A673 (cell line): ENCODE measurements at regions not wholly inside any gene's neighbourhood (a gene's known extent, or its start where the extent isn't known, plus 50 kb on each side); places are given as distances from the start of the nearest gene placed in this dataset.

ENCODE experiments used
- CTCF ChIP-seq: fragments of 300-800, 200-600 bp; sonication (generic); conservative IDR thresholded peaks from 2 replicates; pipeline ENCODE4 v1.5.1; 2017; ENCODE audit warnings: low read depth, mild to moderate bottlenecking, antibody characterized with exemption, low read length, moderate library complexity, mixed read lengths
- EZH2 ChIP-seq: fragments of 200-600 bp; sonication (generic); IDR thresholded peaks from 2 replicates; pipeline ENCODE4 v1.6.1; 2017; ENCODE audit warnings: borderline replicate concordance, low read depth, mild to moderate bottlenecking, mixed read lengths, antibody characterized with exemption, low read length; ENCODE audit not compliant: poor library complexity, severe bottlenecking

GRCh38 chr12:62158461-62159360, 101.5 kb upstream of the USP15 start:
- TF ChIP-seq CTCF (no peak), EZH2 (no peak)
